CD4-positive, CD25-positive, alpha-beta regulatory T cell (primary cell): ENCODE measurements at regions not wholly inside any gene's neighbourhood (a gene's known extent, or its start where the extent isn't known, plus 50 kb on each side); places are given as distances from the start of the nearest gene placed in this dataset.

ENCODE experiments used
- ATAC-seq, 2 donors: fragments of 150-1000 bp; cut with Tn5 transposase; one replicate each; pipeline ENCODE4 v1.10.0; 2021; ENCODE audit warnings: low read depth in 2 of 2, moderate number of reproducible peaks in 2 of 2, moderate library complexity in 1 of 2
- DNase-seq, 3 donors: peaks; one replicate each; pipeline versions ENCODE4 v3.0.0 to v3.0.0-alpha.2; 2012 to 2022; ENCODE audit warnings: mixed read lengths in 1 of 3
- H3K27ac ChIP-seq: one replicate; pipeline ENCODE4 v1.7.0; 2013; ENCODE audit warnings: mild to moderate bottlenecking, low read length; ENCODE audit not compliant: insufficient read depth, poor library complexity, severe bottlenecking
- H3K27me3 ChIP-seq: one replicate; pipeline ENCODE4 v1.7.0; 2013; ENCODE audit warnings: low read length; ENCODE audit not compliant: control insufficient read depth, insufficient read depth
- H3K36me3 ChIP-seq: one replicate; pipeline ENCODE4 v1.7.0; 2013; ENCODE audit warnings: mild to moderate bottlenecking, low read length, moderate library complexity; ENCODE audit not compliant: control insufficient read depth, insufficient read depth
- H3K4me1 ChIP-seq: 2 replicates; pipeline ENCODE4 v1.7.0; 2013; ENCODE audit warnings: mild to moderate bottlenecking, low read length; ENCODE audit not compliant: insufficient read depth, control insufficient read depth, poor library complexity, severe bottlenecking
- H3K4me3 ChIP-seq: one replicate; pipeline ENCODE4 v1.7.0; 2013; ENCODE audit warnings: low read depth, mild to moderate bottlenecking, low read length, moderate library complexity
- H3K9me3 ChIP-seq, 2 experiments: 1 replicate in 1 of 2; 2 replicates in 1 of 2; pipeline ENCODE4 v1.7.0; 2013; ENCODE audit warnings: low read length in 2 of 2, mild to moderate bottlenecking in 1 of 2, moderate library complexity in 1 of 2; ENCODE audit not compliant: control insufficient read depth in 2 of 2
- H3K27ac Mint-ChIP-seq, 3 donors: one replicate each; pipeline ENCODE4 v1.8.0; 2020 to 2022; ENCODE audit warnings: mild to moderate bottlenecking in 3 of 3, mixed read lengths in 3 of 3, moderate library complexity in 2 of 3
- H3K27me3 Mint-ChIP-seq: one replicate; pipeline ENCODE4 v1.8.0; 2022; ENCODE audit warnings: mild to moderate bottlenecking, mixed read lengths
- H3K36me3 Mint-ChIP-seq: one replicate; pipeline ENCODE4 v1.8.0; 2020; ENCODE audit warnings: mixed read lengths
- H3K4me1 Mint-ChIP-seq, 4 donors: one replicate each; pipeline ENCODE4 v1.8.0; 2020 to 2022; ENCODE audit warnings: mixed read lengths in 4 of 4, mild to moderate bottlenecking in 1 of 4
- H3K4me3 Mint-ChIP-seq, 4 donors: one replicate each; pipeline ENCODE4 v1.8.0; 2020 to 2022; ENCODE audit warnings: mild to moderate bottlenecking in 4 of 4, mixed read lengths in 4 of 4, moderate library complexity in 3 of 4
- H3K9me3 Mint-ChIP-seq, 7 donors: one replicate each; pipeline ENCODE4 v1.8.0; 2020 to 2022; ENCODE audit warnings: mixed read lengths in 7 of 7, mild to moderate bottlenecking in 3 of 7, moderate library complexity in 2 of 7

DNA sequence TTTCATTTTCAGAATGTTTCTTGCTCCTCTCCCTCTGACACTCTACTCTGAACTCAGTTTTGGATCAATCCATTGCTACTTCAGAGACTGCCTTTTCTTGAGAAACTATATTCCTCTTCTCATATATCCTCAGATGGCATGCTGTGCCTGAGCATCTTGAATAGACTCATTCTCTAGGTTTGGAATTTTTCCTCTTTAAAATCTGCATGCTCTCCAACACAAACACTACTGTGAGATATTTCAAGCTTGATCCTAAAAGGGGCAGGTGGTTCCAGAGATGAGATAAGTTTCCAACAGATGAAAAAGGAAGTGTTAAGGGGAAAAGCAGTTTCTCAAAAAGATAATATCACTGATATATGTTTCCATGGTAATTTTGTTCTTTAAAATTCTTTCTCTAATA, 742.2 kb upstream of the EPHA6 start:
- no peaks in the 10 kb centered on the region for H3K27me3 Mint-ChIP-seq

DNA sequence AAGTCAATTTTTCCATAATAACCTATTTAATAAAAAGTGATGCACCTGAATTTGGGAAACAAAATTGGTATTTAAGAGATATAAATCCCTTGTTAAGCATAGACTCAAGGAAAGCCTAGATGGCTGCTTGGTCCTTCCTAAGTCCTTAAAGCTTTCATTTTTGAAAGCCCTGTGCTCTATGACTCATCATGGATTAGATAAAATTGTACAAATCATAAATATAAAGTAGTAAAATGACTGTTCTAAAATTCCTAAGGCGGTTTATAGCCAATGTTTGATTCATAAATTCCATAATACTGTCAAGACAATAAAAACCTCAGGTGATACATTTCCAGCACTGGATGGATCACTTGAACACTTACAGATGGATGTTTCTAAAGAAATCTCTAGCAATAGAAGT, 730.8 kb upstream of the EPHA6 start:
- H3K36me3 ChIP-seq, result no peaks in the 10 kb centered on the region
- H3K4me3 ChIP-seq, result no peak overlapping the region
- no peaks in the 10 kb centered on the region for H3K9me3 ChIP-seq
- no peaks in the 10 kb centered on the region for H3K27me3 ChIP-seq
- no peaks in the 10 kb centered on the region for H3K4me1 ChIP-seq
- DNase-seq (no peak), ATAC-seq (no peak)
- no peak overlapping the region for H3K27ac ChIP-seq
- no peaks in the 10 kb centered on the region for H3K4me1 Mint-ChIP-seq
- no peak overlapping the region for H3K27ac Mint-ChIP-seq
- no peaks in the 10 kb centered on the region for H3K27me3 Mint-ChIP-seq
- H3K4me3 Mint-ChIP-seq, result no peak overlapping the region
- H3K9me3 Mint-ChIP-seq, result peaks cover 0 to 17% (median 9%) of the 10 kb centered on the region in 7 donors
- no peaks in the 10 kb centered on the region for H3K36me3 Mint-ChIP-seq

More for the DNA sequence above, 742.2 kb upstream of the EPHA6 start:
- Histone ChIP-seq H3K36me3 (no peaks in the 10 kb centered on the region), H3K27ac (no peak overlapping the region), H3K4me1 (no peaks in the 10 kb centered on the region), H3K9me3 (peaks cover 0 to 4% of the 10 kb centered on the region in 2 experiments), H3K27me3 (no peaks in the 10 kb centered on the region), H3K4me3 (no peak overlapping the region)
- Mint-ChIP-seq H3K4me3 (no peak overlapping the region), H3K36me3 (no peaks in the 10 kb centered on the region), H3K9me3 (peaks cover 1 to 12% (median 7%) of the 10 kb centered on the region in 7 donors), H3K27ac (no peak overlapping the region), H3K4me1 (no peaks in the 10 kb centered on the region)
- no peak for DNase-seq
- ATAC-seq, result no peak

DNA sequence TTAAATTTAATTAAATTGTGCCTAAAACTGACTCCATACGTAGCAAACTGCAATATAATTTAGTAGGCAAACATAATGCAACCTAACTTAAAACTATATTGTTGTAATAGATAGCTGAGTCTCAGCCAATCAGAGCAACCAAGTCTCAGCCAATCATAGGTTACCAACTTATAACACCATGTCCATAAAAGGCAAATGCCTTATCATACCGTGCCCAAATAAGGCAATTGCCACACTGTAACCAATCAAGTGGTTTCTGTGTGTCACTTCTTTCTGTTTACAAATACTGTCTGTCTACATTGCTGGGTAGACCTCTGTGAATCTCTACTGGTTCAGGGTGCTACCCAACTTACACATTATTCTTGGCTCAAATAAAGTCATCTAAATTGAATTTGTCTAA, 728.4 kb upstream of the EPHA6 start:
- Mint-ChIP-seq H3K4me1 (no peaks in the 10 kb centered on the region), H3K27ac (no peak overlapping the region), H3K36me3 (no peaks in the 10 kb centered on the region), H3K9me3 (peaks cover 0 to 17% (median 9%) of the 10 kb centered on the region in 7 donors), H3K27me3 (no peaks in the 10 kb centered on the region), H3K4me3 (no peak overlapping the region)
- Histone ChIP-seq H3K4me1 (no peaks in the 10 kb centered on the region), H3K36me3 (no peaks in the 10 kb centered on the region), H3K27me3 (no peaks in the 10 kb centered on the region), H3K4me3 (no peak overlapping the region), H3K9me3 (peaks cover 0 to 3% of the 10 kb centered on the region in 2 experiments), H3K27ac (no peak overlapping the region)
- DNase-seq, result no peak
- no peak for ATAC-seq

DNA sequence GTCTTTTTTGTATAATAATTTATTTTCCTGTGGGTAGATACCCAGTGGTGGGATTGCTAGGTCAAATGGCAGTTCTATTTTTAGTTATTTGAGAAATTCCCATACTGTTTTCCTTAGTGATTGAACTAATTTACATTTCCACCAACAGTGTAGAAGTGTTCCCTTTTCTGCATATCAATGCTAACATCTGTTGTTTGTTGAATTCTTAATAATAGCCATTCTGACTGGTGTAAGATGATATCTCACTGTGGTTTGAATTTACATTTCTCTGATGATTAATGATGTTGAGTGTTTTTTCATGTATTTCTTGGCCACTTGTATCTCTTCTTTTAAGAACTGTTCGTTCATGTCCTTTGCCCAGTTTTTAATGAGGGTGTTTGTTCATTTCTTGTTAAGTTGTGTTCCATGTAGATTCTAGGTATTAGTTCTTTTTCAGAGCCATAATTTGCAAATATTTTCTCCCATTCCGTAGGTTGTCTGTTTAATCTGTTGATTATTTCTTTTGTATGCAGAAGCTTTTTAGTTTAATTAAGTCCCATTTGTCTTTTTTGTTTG, 713.3 kb upstream of the EPHA6 start:
- Mint-ChIP-seq H3K27me3 (no peaks in the 10 kb centered on the region), H3K27ac (no peak overlapping the region), H3K4me3 (no peak overlapping the region), H3K36me3 (no peaks in the 10 kb centered on the region), H3K4me1 (no peaks in the 10 kb centered on the region), H3K9me3 (peaks cover 1 to 20% (median 3%) of the 10 kb centered on the region in 7 donors)
- H3K9me3 ChIP-seq, result no peaks in the 10 kb centered on the region
- ATAC-seq, result no peak
- DNase-seq, result no peak
- no peak overlapping the region for H3K4me3 ChIP-seq
- no peaks in the 10 kb centered on the region for H3K36me3 ChIP-seq
- H3K27ac ChIP-seq, result no peak overlapping the region
- no peaks in the 10 kb centered on the region for H3K4me1 ChIP-seq
- no peaks in the 10 kb centered on the region for H3K27me3 ChIP-seq

DNA sequence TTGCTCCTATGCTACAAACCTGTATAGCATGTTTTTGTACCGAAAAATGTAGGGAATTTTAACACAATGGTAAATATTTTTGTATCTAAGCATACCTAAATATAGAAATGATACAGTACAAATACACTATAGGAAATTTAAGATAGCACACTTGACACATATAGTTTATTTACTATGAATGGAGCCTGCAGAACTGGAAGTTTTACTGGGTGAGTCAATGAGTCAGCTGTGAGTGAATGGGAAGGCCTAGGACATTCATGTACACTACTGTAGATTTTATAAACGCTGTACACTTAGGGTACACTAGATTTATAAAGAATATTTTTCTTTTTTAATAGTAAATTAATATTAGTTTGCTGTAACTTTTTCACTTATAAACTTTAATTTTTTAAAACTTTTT, 707.7 kb upstream of the EPHA6 start:
- Mint-ChIP-seq H3K27ac (no peak overlapping the region), H3K4me3 (no peak overlapping the region), H3K4me1 (no peaks in the 10 kb centered on the region), H3K27me3 (no peaks in the 10 kb centered on the region), H3K9me3 (peaks cover 0 to 12% (median 4%) of the 10 kb centered on the region in 7 donors), H3K36me3 (no peaks in the 10 kb centered on the region)
- no peaks in the 10 kb centered on the region for H3K4me1 ChIP-seq
- ATAC-seq (no peak), DNase-seq (no peak)
- no peak overlapping the region for H3K4me3 ChIP-seq
- no peaks in the 10 kb centered on the region for H3K27me3 ChIP-seq
- H3K36me3 ChIP-seq, result no peaks in the 10 kb centered on the region
- H3K9me3 ChIP-seq, result no peaks in the 10 kb centered on the region
- no peak overlapping the region for H3K27ac ChIP-seq
